ENCODE measurements at regions not wholly inside any gene's neighbourhood (a gene's known extent, or its start where the extent isn't known, plus 50 kb on each side); places are given as distances from the start of the nearest gene placed in this dataset.
A peak's percentile ranks its signal among the peaks of the same experiment; 100 is the strongest.

- no peak for TF ChIP-seq ZFAT (CRISPR knock-in tag; conservative IDR thresholded peaks at IDR 0.05)
- no peak for TF ChIP-seq SMARCE1 (IDR thresholded peaks at IDR 0.05; ENCODE audit: borderline replicate concordance)
- no peak for TF ChIP-seq ZNF230 (CRISPR knock-in tag; IDR thresholded peaks at IDR 0.05)
- TF ChIP-seq HMGXB4 (CRISPR knock-in tag; IDR thresholded peaks at IDR 0.05; ENCODE audit: borderline replicate concordance in 1 of 2, low read depth in 1 of 2), result no peak
- no peak for TF ChIP-seq BATF2 (CRISPR knock-in tag; IDR thresholded peaks at IDR 0.05)
- no peak for TF ChIP-seq ZNF577 (CRISPR knock-in tag; IDR thresholded peaks at IDR 0.05; ENCODE audit: borderline replicate concordance, low read depth)
- TF ChIP-seq ZNF546 (CRISPR knock-in tag; conservative IDR thresholded peaks at IDR 0.05), result no peak
- TF ChIP-seq ZNF282 (IDR thresholded peaks at IDR 0.05; ENCODE audit: partially characterized antibody), result no peak
- TF ChIP-seq TFAP4 (IDR thresholded peaks at IDR 0.05; ENCODE audit: borderline replicate concordance, low read depth), result no peak
- TF ChIP-seq ZZZ3 (CRISPR knock-in tag; IDR thresholded peaks at IDR 0.05; ENCODE audit: borderline replicate concordance), result no peak
- TF ChIP-seq RAD51 (IDR thresholded peaks at IDR 0.05; ENCODE audit: borderline replicate concordance), result no peak
- TF ChIP-seq MTA3 (CRISPR knock-in tag; IDR thresholded peaks at IDR 0.05), result no peak
- TF ChIP-seq ZNF232 (CRISPR knock-in tag; IDR thresholded peaks at IDR 0.05; ENCODE audit: borderline replicate concordance), result no peak
- TF ChIP-seq ZGPAT (CRISPR knock-in tag; IDR thresholded peaks at IDR 0.05), result 0 out of 2 replicates have a peak, but pooled peaks have one; percentile 48
- TF ChIP-seq KAT2B (IDR thresholded peaks at IDR 0.05; ENCODE audit: borderline replicate concordance, low read depth, low read length), result peak; percentile 60; the same call in 1 of the 2 replicates
- no peak for TF ChIP-seq SP5 (CRISPR knock-in tag; IDR thresholded peaks at IDR 0.05; ENCODE audit: borderline replicate concordance, low read depth)
- TF ChIP-seq RFX5 (IDR thresholded peaks at IDR 0.05; ENCODE audit: low read depth, low read length), result no peak
- no peak for TF ChIP-seq HDAC2 (CRISPR knock-in tag; IDR thresholded peaks at IDR 0.05)
- no peak for TF ChIP-seq EEA1 (CRISPR knock-in tag; IDR thresholded peaks at IDR 0.05; ENCODE audit: borderline replicate concordance)
- no peak for TF ChIP-seq KMT2A (CRISPR knock-in tag; IDR thresholded peaks at IDR 0.05)
- TF ChIP-seq ZBTB7B (CRISPR knock-in tag; IDR thresholded peaks at IDR 0.05), result no peak
- TF ChIP-seq E2F5 (CRISPR knock-in tag; conservative IDR thresholded peaks at IDR 0.05), result no peak
- no peak for TF ChIP-seq POLR2AphosphoS2 (IDR thresholded peaks at IDR 0.05; ENCODE audit: low read depth, low read length)
- TF ChIP-seq ZNF549 (CRISPR knock-in tag; IDR thresholded peaks at IDR 0.05), result no peak
- TF ChIP-seq SSRP1 (CRISPR knock-in tag; IDR thresholded peaks at IDR 0.05), result no peak
- no peak for TF ChIP-seq KDM1A (CRISPR knock-in tag; IDR thresholded peaks at IDR 0.05)
- no peak for TF ChIP-seq ARHGAP35 (CRISPR knock-in tag; IDR thresholded peaks at IDR 0.05; ENCODE audit: borderline replicate concordance)
Measured at GRCh38 chr6:119497988-119498727, 148.6 kb upstream of the MAN1A1 start (continued).
